Fibroblast of lung (primary cell): ENCODE measurements at regions not wholly inside any gene's neighbourhood (a gene's known extent, or its start where the extent isn't known, plus 50 kb on each side); places are given as distances from the start of the nearest gene placed in this dataset.
A peak's percentile ranks its signal among the peaks of the same experiment; 100 is the strongest.

Experiments used
- DNase-seq, 2 donors: peaks; one replicate each; pipeline versions ENCODE4 v3.0.0 to v3.0.0-alpha.2; 2010; ENCODE audit warnings: low read depth in 2 of 2
- H2AFZ ChIP-seq: 2 replicates; pipeline ENCODE4 v1.5.1; 2012; ENCODE audit warnings: low read length, control low read depth, inconsistent platforms
- H3K27ac ChIP-seq: 2 replicates; pipeline ENCODE4 v1.5.1; 2011; ENCODE audit warnings: low read length, control low read depth; ENCODE audit not compliant: insufficient read depth
- H3K27me3 ChIP-seq: 2 replicates; pipeline ENCODE4 v1.5.1; 2011; ENCODE audit warnings: mild to moderate bottlenecking, low read length; ENCODE audit not compliant: control insufficient read depth, insufficient read depth
- H3K36me3 ChIP-seq: 2 replicates; pipeline ENCODE4 v1.5.1; 2011; ENCODE audit warnings: low read length; ENCODE audit not compliant: control insufficient read depth, insufficient read depth
- H3K4me1 ChIP-seq: 2 replicates; pipeline ENCODE4 v1.5.1; 2011; ENCODE audit warnings: low read length; ENCODE audit not compliant: control insufficient read depth, insufficient read depth; ENCODE audit errors: extremely low read depth
- H3K4me2 ChIP-seq: 2 replicates; pipeline ENCODE4 v1.5.1; 2011; ENCODE audit warnings: low read length, control low read depth; ENCODE audit not compliant: insufficient read depth; ENCODE audit errors: extremely low read depth
- H3K4me3 ChIP-seq, 4 experiments: fragments of 200-600 bp in 1 of 4; sonication (generic) in 1 of 4; replicated peaks in 1 of 4; 2 replicates each; pipeline ENCODE4 v1.5.1; 2011 to 2016; ENCODE audit warnings: low read length in 4 of 4, low read depth in 3 of 4, mild to moderate bottlenecking in 3 of 4, control low read depth in 2 of 4, inconsistent platforms in 1 of 4, mixed read lengths in 1 of 4; ENCODE audit not compliant: insufficient read depth in 1 of 4; ENCODE audit errors: control extremely low read depth in 1 of 4
- H3K79me2 ChIP-seq: 2 replicates; pipeline ENCODE4 v1.5.1; 2012; ENCODE audit warnings: mild to moderate bottlenecking, low read length, inconsistent platforms; ENCODE audit not compliant: control insufficient read depth, insufficient read depth
- H3K9ac ChIP-seq: 2 replicates; pipeline ENCODE4 v1.5.1; 2011; ENCODE audit warnings: mild to moderate bottlenecking, low read length, control low read depth; ENCODE audit not compliant: insufficient read depth
- H3K9me3 ChIP-seq: 2 replicates; pipeline ENCODE4 v1.5.1; 2012; ENCODE audit warnings: low read depth, low read length; ENCODE audit not compliant: control insufficient read depth, insufficient read depth
- H4K20me1 ChIP-seq: 2 replicates; pipeline ENCODE4 v1.5.1; 2011; ENCODE audit warnings: low read length; ENCODE audit not compliant: control insufficient read depth, insufficient read depth; ENCODE audit errors: extremely low read depth
- EZH2 ChIP-seq: IDR thresholded peaks from 2 replicates; pipeline ENCODE4 v1.5.1; 2012; ENCODE audit warnings: low read length, control low read depth, mild to moderate bottlenecking; ENCODE audit errors: missing control alignments
- TF ChIP-seq, protein P1 (sequence below), 2 donors: IDR thresholded peaks in 1 of 2; conservative IDR thresholded peaks in 1 of 2; 1 replicate in 1 of 2; 2 replicates in 1 of 2; pipeline ENCODE4 v1.5.1; 2011 to 2012; ENCODE audit warnings: low read length in 2 of 2, control low read depth in 1 of 2, inconsistent platforms in 1 of 2, low read depth in 1 of 2, mild to moderate bottlenecking in 1 of 2

DNA sequence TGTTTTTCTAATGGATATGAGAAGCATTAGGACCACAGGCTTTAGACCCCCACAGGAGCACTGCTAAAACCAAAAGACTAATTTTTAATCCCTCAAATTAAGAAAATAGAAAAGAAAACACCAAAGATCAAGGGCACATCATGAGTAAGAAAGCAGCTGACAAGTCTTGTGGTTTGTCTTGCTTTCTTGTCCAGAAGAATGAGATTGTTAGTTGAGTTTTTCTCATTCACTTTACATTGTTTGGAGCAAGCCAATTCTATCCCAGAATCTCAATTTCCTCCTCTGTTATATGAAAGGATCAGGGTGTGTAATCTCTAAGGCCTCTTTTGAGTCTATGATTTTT lies 899.0 kb downstream of the KCNJ2 start:
- Histone ChIP-seq H3K9ac (no peak overlapping the region), H3K9me3 (no peaks in the 10 kb centered on the region), H3K27ac (no peak overlapping the region), H2AFZ (no peak overlapping the region), H3K4me2 (no peak overlapping the region), H3K79me2 (no peaks in the 10 kb centered on the region), H3K4me3 (no peak overlapping the region), H3K27me3 (no peaks in the 10 kb centered on the region), H3K36me3 (no peaks in the 10 kb centered on the region), H4K20me1 (no peaks in the 10 kb centered on the region), H3K4me1 (no peaks in the 10 kb centered on the region)
- no peak for TF ChIP-seq EZH2
- TF ChIP-seq, protein P1, sequence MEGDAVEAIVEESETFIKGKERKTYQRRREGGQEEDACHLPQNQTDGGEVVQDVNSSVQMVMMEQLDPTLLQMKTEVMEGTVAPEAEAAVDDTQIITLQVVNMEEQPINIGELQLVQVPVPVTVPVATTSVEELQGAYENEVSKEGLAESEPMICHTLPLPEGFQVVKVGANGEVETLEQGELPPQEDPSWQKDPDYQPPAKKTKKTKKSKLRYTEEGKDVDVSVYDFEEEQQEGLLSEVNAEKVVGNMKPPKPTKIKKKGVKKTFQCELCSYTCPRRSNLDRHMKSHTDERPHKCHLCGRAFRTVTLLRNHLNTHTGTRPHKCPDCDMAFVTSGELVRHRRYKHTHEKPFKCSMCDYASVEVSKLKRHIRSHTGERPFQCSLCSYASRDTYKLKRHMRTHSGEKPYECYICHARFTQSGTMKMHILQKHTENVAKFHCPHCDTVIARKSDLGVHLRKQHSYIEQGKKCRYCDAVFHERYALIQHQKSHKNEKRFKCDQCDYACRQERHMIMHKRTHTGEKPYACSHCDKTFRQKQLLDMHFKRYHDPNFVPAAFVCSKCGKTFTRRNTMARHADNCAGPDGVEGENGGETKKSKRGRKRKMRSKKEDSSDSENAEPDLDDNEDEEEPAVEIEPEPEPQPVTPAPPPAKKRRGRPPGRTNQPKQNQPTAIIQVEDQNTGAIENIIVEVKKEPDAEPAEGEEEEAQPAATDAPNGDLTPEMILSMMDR (conservative IDR thresholded peaks at IDR 0.05 in 1 of 2, IDR thresholded peaks at IDR 0.05 in 1 of 2; ENCODE audit: low read depth in 1 of 2, low read length in 2 of 2): no peak
- peak; percentile 33 to 53 for DNase-seq

DNA sequence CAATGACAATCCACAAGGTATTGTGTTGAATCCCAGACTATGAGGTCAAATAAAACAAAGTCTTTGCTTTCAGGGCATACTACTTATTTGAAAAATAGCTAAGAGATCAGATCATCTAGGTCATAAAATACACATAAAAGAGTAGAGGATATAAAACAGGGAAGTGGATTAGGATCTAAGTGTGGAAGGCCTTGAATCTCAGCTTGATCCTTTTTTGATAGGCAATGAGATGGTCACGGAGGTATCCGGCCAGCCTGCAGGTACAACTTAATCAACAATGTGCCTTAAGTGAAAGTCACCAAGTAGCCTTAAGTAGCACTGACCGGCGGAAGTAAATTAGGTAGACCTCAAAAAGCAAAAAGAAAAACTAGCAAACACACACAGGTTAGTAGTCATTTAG lies 901.7 kb downstream of the KCNJ2 start:
- Histone ChIP-seq H2AFZ (no peak overlapping the region), H3K79me2 (no peaks in the 10 kb centered on the region), H3K4me1 (no peaks in the 10 kb centered on the region), H3K9ac (no peak overlapping the region), H4K20me1 (no peaks in the 10 kb centered on the region), H3K27ac (peak overlapping the region; percentile 6), H3K4me2 (no peak overlapping the region), H3K9me3 (no peaks in the 10 kb centered on the region), H3K36me3 (no peaks in the 10 kb centered on the region), H3K27me3 (no peaks in the 10 kb centered on the region), H3K4me3 (no peak overlapping the region)
- no peak for TF ChIP-seq EZH2
- TF ChIP-seq, protein P1 (conservative IDR thresholded peaks at IDR 0.05 in 1 of 2, IDR thresholded peaks at IDR 0.05 in 1 of 2; ENCODE audit: low read depth in 1 of 2, low read length in 2 of 2): no peak
- DNase-seq: no peak

DNA sequence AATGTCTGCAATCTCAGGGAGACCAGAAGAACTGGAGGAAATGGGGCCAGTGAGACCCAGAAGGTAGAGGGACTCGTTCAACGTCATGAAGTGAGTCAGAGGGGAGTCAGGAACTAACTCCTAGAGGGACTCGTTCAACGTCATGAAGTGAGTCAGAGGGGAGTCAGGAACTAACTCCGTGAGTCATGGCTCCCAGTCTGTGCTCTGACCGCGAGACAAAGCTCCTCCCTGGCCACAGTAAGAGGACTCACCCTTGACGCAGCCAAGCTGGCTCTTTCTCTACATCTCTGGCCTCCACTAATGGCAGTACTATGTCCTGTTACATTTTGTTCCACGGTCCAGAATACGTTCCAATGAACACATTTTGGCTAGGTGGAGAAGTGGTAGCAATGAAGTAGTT lies 902.5 kb downstream of the KCNJ2 start:
- Histone ChIP-seq H3K27ac (peak overlapping the region; percentile 83), H2AFZ (peak overlapping the region; percentile 61), H3K4me3 (no peak overlapping the region), H3K4me2 (peak overlapping the region; percentile 75), H3K9ac (no peak overlapping the region), H3K36me3 (no peaks in the 10 kb centered on the region), H3K79me2 (no peaks in the 10 kb centered on the region), H3K9me3 (no peaks in the 10 kb centered on the region), H3K4me1 (no peaks in the 10 kb centered on the region), H4K20me1 (no peaks in the 10 kb centered on the region), H3K27me3 (no peaks in the 10 kb centered on the region)
- TF ChIP-seq EZH2: no peak
- TF ChIP-seq, protein P1 (conservative IDR thresholded peaks at IDR 0.05 in 1 of 2, IDR thresholded peaks at IDR 0.05 in 1 of 2; ENCODE audit: low read depth in 1 of 2, low read length in 2 of 2): peak in 1 of 2 donors; percentile 9
- DNase-seq: peak; percentile 99 to 100
